A673 (cell line): ENCODE measurements at regions not wholly inside any gene's neighbourhood (a gene's known extent, or its start where the extent isn't known, plus 50 kb on each side); places are given as distances from the start of the nearest gene placed in this dataset.
A peak's percentile ranks its signal among the peaks of the same experiment; 100 is the strongest.

Experiments
- BruUV-seq: library from RNA; stranded (reverse); fragments of 400-500 nt; replicated peaks from 2 replicates; lab custom pipeline; 2021; lab: Mats Ljungman, UMichigan
- CTCF ChIA-PET: fragments of 300-600 bp; sonication (Branson Sonifier 250); formaldehyde crosslinking; loops from one replicate; lab custom pipeline; 2022; ENCODE audit warnings: antibody characterized with exemption; lab: Charles Lee
- POLR2A ChIA-PET: fragments of 300-600 bp; sonication (Branson Sonifier 250); formaldehyde crosslinking; loops from one replicate; lab custom pipeline; 2022; ENCODE audit warnings: antibody characterized with exemption; ENCODE audit not compliant: low non-redundant PET; lab: Charles Lee
- DNase-seq: peaks from one replicate; pipeline ENCODE4 v3.0.0-alpha.2; 2015; ENCODE audit warnings: low spot score
- H3K27ac ChIP-seq: fragments of 200-600 bp; sonication (generic); 2 replicates; pipeline ENCODE4 v1.5.1; 2016; ENCODE audit warnings: mixed run types, low read depth, mild to moderate bottlenecking, mixed read lengths, antibody characterized with exemption, low read length; ENCODE audit not compliant: poor library complexity, severe bottlenecking
- H3K27me3 ChIP-seq: fragments of 200-600 bp; sonication (generic); replicated peaks from 2 replicates; pipeline ENCODE4 v1.6.1; 2017; ENCODE audit warnings: mixed run types, low read depth, mild to moderate bottlenecking, mixed read lengths, antibody characterized with exemption, low read length; ENCODE audit not compliant: insufficient read depth, poor library complexity
- H3K36me3 ChIP-seq: fragments of 200-600 bp; sonication (generic); 2 replicates; pipeline ENCODE4 v1.6.1; 2016; ENCODE audit warnings: mixed run types, mild to moderate bottlenecking, mixed read lengths, antibody characterized with exemption, low read length; ENCODE audit not compliant: insufficient read depth, poor library complexity, severe bottlenecking
- H3K4me1 ChIP-seq: fragments of 200-600 bp; sonication (generic); 2 replicates; pipeline ENCODE4 v1.6.1; 2017; ENCODE audit warnings: mixed run types, mild to moderate bottlenecking, mixed read lengths, antibody characterized with exemption, low read length; ENCODE audit not compliant: insufficient read depth, poor library complexity, severe bottlenecking
- H3K4me3 ChIP-seq: fragments of 200-600 bp; sonication (generic); 2 replicates; pipeline ENCODE4 v1.5.1; 2016; ENCODE audit warnings: low read depth, mixed run types, mild to moderate bottlenecking, mixed read lengths, low read length; ENCODE audit not compliant: poor library complexity, severe bottlenecking
- H3K9me3 ChIP-seq: fragments of 200-600 bp; sonication (generic); 2 replicates; pipeline ENCODE4 v1.6.1; 2016; ENCODE audit warnings: mixed run types, low read depth, mild to moderate bottlenecking, mixed read lengths, antibody characterized with exemption, low read length; ENCODE audit not compliant: poor library complexity, severe bottlenecking
- EZH2 ChIP-seq: fragments of 200-600 bp; sonication (generic); IDR thresholded peaks from 2 replicates; pipeline ENCODE4 v1.6.1; 2017; ENCODE audit warnings: borderline replicate concordance, low read depth, mild to moderate bottlenecking, mixed read lengths, antibody characterized with exemption, low read length; ENCODE audit not compliant: poor library complexity, severe bottlenecking
- intact Hi-C: fragments of 100-400 bp; cut with micrococcal nuclease; formaldehyde crosslinking; loops from one replicate; pipeline ENCODE4 v1.10.0; 2022; ENCODE audit not compliant: unreplicated experiment
- TF ChIP-seq, protein P1 (sequence below): fragments of 300-800, 200-600 bp; sonication (generic); conservative IDR thresholded peaks from 2 replicates; pipeline ENCODE4 v1.5.1; 2017; ENCODE audit warnings: low read depth, mild to moderate bottlenecking, antibody characterized with exemption, low read length, moderate library complexity, mixed read lengths

DNA sequence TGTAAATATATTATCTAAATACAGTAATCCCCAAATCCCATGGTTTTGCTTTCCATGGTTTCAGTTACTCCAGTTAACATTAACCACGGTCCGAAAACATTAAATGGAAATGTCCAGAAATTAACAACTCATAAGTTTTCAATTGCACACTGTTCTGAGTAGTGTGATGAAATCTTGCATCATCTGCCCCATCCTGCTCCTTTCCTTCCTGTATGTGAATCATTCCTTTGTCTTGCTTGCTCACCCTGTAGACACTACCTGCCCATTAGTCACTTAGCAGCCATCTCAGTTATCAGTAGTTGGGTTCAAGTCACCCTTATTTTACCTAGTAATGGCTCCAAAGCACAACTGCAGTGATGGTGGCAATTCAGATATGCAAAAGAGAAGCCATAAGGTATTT lies 1568.5 kb upstream of the WWC1 start:
- TF ChIP-seq, protein P1, sequence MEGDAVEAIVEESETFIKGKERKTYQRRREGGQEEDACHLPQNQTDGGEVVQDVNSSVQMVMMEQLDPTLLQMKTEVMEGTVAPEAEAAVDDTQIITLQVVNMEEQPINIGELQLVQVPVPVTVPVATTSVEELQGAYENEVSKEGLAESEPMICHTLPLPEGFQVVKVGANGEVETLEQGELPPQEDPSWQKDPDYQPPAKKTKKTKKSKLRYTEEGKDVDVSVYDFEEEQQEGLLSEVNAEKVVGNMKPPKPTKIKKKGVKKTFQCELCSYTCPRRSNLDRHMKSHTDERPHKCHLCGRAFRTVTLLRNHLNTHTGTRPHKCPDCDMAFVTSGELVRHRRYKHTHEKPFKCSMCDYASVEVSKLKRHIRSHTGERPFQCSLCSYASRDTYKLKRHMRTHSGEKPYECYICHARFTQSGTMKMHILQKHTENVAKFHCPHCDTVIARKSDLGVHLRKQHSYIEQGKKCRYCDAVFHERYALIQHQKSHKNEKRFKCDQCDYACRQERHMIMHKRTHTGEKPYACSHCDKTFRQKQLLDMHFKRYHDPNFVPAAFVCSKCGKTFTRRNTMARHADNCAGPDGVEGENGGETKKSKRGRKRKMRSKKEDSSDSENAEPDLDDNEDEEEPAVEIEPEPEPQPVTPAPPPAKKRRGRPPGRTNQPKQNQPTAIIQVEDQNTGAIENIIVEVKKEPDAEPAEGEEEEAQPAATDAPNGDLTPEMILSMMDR, result no peak
- POLR2A ChIA-PET, result no interaction called here
- CTCF ChIA-PET, result no interaction called here
- BruUV-seq, result no TSS peak
- Histone ChIP-seq H3K4me1 (no peaks in the 10 kb centered on the region), H3K36me3 (no peaks in the 10 kb centered on the region), H3K27me3 (no peaks in the 10 kb centered on the region), H3K27ac (no peak overlapping the region), H3K4me3 (no peak overlapping the region), H3K9me3 (no peaks in the 10 kb centered on the region)
- intact Hi-C loops, result no loop called here
- DNase-seq, result peak; percentile 1

DNA sequence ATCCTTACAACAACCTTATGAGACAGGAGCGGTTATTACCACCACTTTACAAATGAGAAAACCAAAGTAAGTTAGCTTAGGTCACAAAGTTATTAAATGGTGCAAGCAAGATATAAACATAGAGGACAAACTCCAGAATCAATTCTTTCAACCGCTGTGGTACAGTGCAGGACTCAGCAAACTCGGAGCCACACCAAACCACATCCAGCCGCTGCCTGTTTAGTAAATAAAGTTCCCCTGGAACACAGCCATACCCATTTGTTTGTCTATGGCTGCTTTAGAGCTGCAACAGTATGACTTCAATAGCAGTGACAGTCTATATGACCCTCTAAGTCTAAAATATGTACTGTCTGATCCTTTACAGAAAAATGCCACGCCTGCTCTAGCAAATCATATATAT lies 1567.2 kb upstream of the WWC1 start:
- no peak for DNase-seq
- CTCF ChIA-PET, result no interaction called here
- intact Hi-C loops, result no loop called here
- POLR2A ChIA-PET, result no interaction called here
- TF ChIP-seq EZH2, result no peak
- TF ChIP-seq, protein P1, result no peak
- H3K9me3 ChIP-seq, result no peaks in the 10 kb centered on the region
- H3K36me3 ChIP-seq, result no peaks in the 10 kb centered on the region
- H3K4me3 ChIP-seq, result no peak overlapping the region
- no TSS peak for BruUV-seq
- no peak overlapping the region for H3K27ac ChIP-seq
- H3K4me1 ChIP-seq, result no peaks in the 10 kb centered on the region
- H3K27me3 ChIP-seq, result no peaks in the 10 kb centered on the region

DNA sequence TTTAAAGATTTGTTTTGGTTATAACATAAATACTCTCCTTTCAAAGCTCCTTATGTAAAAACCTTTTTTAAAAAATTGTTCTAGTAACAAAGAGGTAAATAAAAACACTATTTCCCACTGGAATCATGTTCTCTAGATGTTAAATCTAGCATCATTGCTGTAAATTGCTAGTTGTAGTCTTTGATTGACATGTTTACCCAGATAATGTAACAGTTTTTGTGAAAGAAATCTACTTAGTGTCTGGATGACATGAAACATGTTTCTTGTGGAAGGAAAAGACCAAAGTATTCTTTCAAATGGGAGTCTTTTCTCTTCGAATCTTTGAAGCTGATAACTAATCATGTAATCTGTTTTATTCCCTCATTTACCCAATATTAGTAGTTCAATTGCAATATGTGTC lies 1565.9 kb upstream of the WWC1 start:
- POLR2A ChIA-PET, result no interaction called here
- intact Hi-C loops, result no loop called here
- H3K9me3 ChIP-seq, result no peaks in the 10 kb centered on the region
- no peak overlapping the region for H3K27ac ChIP-seq
- H3K36me3 ChIP-seq, result no peaks in the 10 kb centered on the region
- no peak for DNase-seq
- H3K4me1 ChIP-seq, result no peaks in the 10 kb centered on the region
- CTCF ChIA-PET, result no interaction called here
- TF ChIP-seq, protein P1, result no peak
- TF ChIP-seq EZH2, result no peak
- BruUV-seq, result no TSS peak
- H3K27me3 ChIP-seq, result no peaks in the 10 kb centered on the region
- no peak overlapping the region for H3K4me3 ChIP-seq
